Peyer's patch (tissue), 4 donors: ENCODE measurements at regions not wholly inside any gene's neighbourhood (a gene's known extent, or its start where the extent isn't known, plus 50 kb on each side); places are given as distances from the start of the nearest gene placed in this dataset.

Source experiments
- DNase-seq, 3 donors: peaks; one replicate each; pipeline ENCODE4 v3.0.0-alpha.2; 2017 to 2019
- H3K27ac ChIP-seq, 4 donors: fragments of 200-600 bp; sonication (generic); one replicate each; pipeline ENCODE4 v1.5.1; 2016 to 2019
- H3K27me3 ChIP-seq, 2 donors: fragments of 200-600 bp; sonication (generic); one replicate each; pipeline ENCODE4 v1.5.1; 2019
- H3K36me3 ChIP-seq, 3 donors: fragments of 200-600 bp; sonication (generic); one replicate each; pipeline ENCODE4 v1.5.1; 2016 to 2019
- H3K4me1 ChIP-seq, 4 donors: fragments of 200-600 bp; sonication (generic); one replicate each; pipeline ENCODE4 v1.5.1; 2016 to 2019
- H3K4me3 ChIP-seq, 4 donors: fragments of 200-600 bp; sonication (generic); 1 replicate in 3 of 4; 2 replicates in 1 of 4; pipeline ENCODE4 v1.5.1; 2016 to 2019; ENCODE audit warnings: mild to moderate bottlenecking in 1 of 4
- H3K9me3 ChIP-seq, 4 donors: fragments of 200-600 bp; sonication (generic); one replicate each; pipeline ENCODE4 v1.5.1; 2016 to 2019; ENCODE audit warnings: mild to moderate bottlenecking in 1 of 4
- POLR2A ChIP-seq, 2 donors: fragments of 450-650 bp; IDR thresholded peaks; one replicate each; pipeline ENCODE4 v1.5.1; 2017; ENCODE audit warnings: antibody characterized with exemption in 2 of 2, mild to moderate bottlenecking in 2 of 2, moderate library complexity in 2 of 2
- TF ChIP-seq, protein P1 (sequence below), 6 experiments: fragments of 450-650 bp in 4 of 6; fragments of 200-600 bp in 2 of 6; sonication (generic) in 1 of 6; IDR thresholded peaks; one replicate each; pipeline ENCODE4 v1.5.1; 2017 to 2019; ENCODE audit warnings: antibody characterized with exemption in 6 of 6, mild to moderate bottlenecking in 3 of 6, moderate library complexity in 1 of 6

DNA sequence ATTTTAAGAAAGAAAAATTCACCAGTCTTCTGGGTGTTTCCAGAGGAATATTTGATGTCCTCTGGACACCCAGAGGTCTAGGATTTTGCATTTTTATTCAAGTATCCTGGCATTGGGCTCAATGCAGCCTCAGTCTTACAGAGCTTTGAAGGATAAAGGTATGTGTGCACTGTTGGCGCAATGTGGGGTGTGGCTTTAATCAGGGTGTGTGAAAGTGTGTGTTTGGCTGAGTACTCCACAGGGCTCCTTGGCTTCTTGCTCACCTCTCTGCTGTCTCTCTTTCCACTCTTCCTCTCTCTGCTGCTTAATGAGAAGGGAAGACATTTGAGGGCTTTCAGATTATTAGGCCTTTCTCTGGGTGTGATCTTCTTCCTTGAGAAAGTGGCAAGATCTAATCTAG, 193.3 kb upstream of the CCND2 start:
- DNase-seq = no peak
- H3K36me3 ChIP-seq = no peaks in the 10 kb centered on the region
- H3K4me3 ChIP-seq = no peak overlapping the region
- H3K4me1 ChIP-seq = no peaks in the 10 kb centered on the region
- no peak overlapping the region for H3K27ac ChIP-seq
- no peaks in the 10 kb centered on the region for H3K9me3 ChIP-seq
- H3K27me3 ChIP-seq = no peaks in the 10 kb centered on the region
- no peak for TF ChIP-seq POLR2A (IDR thresholded peaks at IDR 0.05)
- TF ChIP-seq, protein P1, sequence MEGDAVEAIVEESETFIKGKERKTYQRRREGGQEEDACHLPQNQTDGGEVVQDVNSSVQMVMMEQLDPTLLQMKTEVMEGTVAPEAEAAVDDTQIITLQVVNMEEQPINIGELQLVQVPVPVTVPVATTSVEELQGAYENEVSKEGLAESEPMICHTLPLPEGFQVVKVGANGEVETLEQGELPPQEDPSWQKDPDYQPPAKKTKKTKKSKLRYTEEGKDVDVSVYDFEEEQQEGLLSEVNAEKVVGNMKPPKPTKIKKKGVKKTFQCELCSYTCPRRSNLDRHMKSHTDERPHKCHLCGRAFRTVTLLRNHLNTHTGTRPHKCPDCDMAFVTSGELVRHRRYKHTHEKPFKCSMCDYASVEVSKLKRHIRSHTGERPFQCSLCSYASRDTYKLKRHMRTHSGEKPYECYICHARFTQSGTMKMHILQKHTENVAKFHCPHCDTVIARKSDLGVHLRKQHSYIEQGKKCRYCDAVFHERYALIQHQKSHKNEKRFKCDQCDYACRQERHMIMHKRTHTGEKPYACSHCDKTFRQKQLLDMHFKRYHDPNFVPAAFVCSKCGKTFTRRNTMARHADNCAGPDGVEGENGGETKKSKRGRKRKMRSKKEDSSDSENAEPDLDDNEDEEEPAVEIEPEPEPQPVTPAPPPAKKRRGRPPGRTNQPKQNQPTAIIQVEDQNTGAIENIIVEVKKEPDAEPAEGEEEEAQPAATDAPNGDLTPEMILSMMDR (IDR thresholded peaks at IDR 0.05) = no peak

DNA sequence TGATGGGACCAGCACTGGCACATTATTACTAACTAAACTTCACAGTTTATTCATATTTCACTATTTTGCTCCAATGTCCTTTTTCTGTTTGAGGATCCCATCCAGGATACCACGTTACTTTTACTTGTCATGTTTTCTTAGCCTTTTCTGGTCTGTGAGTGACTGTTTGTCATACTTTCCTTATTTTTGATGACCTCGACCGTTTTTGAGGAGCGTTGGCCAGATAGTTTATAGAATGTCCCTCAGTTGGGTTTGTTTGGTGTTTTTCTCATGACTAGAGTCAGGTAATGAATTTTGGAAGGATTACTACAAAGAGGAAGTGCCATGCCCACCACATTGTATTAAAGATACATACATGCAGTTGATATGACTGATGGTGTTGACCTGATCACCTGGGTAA, 199.4 kb upstream of the CCND2 start:
- H3K27ac ChIP-seq = no peak overlapping the region
- H3K4me1 ChIP-seq = no peaks in the 10 kb centered on the region
- H3K27me3 ChIP-seq = no peaks in the 10 kb centered on the region
- no peaks in the 10 kb centered on the region for H3K9me3 ChIP-seq
- no peak overlapping the region for H3K4me3 ChIP-seq
- H3K36me3 ChIP-seq = no peaks in the 10 kb centered on the region
- DNase-seq = no peak
- TF ChIP-seq, protein P1 (IDR thresholded peaks at IDR 0.05) = no peak
- no peak for TF ChIP-seq POLR2A (IDR thresholded peaks at IDR 0.05)

DNA sequence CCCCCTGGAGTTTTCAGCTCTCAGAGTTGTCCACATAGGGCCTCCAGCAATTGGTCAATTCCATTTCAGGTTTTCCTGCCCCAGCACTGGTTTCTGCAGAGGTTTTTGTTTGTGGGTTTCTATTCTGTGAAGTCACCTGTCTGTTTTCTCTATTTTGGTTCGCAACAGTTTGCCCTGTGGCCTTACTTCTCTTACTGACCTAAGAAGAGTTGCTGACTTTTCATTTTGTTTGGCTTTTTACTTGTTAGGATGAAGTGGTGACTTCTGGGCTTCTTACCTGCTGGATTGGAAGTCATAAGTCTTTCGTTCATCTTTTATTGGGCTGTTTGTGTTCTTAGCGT, 196.4 kb upstream of the PARP11 start:
- H3K27ac ChIP-seq = no peak overlapping the region
- no peaks in the 10 kb centered on the region for H3K36me3 ChIP-seq
- no peak for TF ChIP-seq POLR2A (IDR thresholded peaks at IDR 0.05)
- no peaks in the 10 kb centered on the region for H3K4me1 ChIP-seq
- no peak overlapping the region for H3K4me3 ChIP-seq
- H3K27me3 ChIP-seq = no peaks in the 10 kb centered on the region
- no peak for DNase-seq
- no peaks in the 10 kb centered on the region for H3K9me3 ChIP-seq

DNA sequence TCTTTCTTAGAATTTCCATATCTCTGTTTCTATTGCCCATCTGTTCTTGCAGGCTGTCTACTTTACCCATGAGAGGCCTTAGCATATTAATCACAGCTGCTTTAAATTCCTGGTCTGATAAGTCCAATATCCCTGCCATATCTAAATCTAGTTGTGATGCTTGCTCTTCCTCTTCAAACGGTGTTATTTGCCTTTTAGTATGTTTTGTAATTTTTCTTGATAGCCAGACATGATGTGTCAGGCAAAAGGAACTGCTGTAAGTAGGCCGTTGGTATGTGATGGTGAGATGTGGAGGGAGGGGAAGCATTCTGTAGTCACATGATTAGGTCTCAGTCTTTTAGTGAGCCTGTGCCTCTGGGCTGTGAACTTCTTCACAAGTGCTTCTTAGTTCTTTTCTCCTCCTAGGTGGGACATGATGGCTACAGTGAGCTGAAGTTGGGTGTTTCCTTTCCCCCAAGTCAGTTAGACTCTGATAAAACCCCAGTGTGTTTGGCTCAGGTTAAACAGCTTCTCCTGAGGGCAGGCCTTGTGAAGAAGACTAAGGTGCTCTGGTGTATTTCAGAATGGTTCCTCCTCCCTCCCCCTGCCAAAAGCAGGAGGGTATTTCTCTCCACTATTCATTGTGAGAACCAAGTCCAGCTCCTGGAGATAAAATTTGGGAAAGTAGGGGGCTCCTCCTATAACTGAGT, 195.9 kb upstream of the PARP11 start:
- Histone ChIP-seq H3K9me3 (no peaks in the 10 kb centered on the region), H3K36me3 (no peaks in the 10 kb centered on the region), H3K27ac (no peak overlapping the region), H3K4me1 (no peaks in the 10 kb centered on the region), H3K4me3 (no peak overlapping the region), H3K27me3 (no peaks in the 10 kb centered on the region)
- DNase-seq = no peak
- no peak for TF ChIP-seq POLR2A (IDR thresholded peaks at IDR 0.05)
- TF ChIP-seq, protein P1 (IDR thresholded peaks at IDR 0.05) = no peak

DNA sequence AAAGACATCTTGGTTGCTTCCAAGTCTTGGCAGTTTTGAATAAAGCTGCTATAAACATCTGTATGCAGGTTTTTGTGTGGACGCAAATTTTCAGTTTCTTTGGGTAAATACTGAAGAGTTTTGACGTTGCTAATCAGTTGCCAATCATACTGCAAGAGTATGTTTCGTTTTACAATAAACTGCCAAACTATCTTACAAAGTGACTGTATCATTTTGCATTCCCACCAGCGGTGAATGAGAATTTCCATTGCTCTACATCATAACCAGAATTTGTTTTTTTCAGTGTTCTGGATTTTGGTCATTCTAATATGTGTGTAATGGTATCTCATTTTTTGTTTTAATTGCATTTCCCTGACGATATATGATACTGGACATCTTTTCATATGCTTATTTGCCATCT, 190.8 kb upstream of the PARP11 start:
- no peak overlapping the region for H3K27ac ChIP-seq

DNA sequence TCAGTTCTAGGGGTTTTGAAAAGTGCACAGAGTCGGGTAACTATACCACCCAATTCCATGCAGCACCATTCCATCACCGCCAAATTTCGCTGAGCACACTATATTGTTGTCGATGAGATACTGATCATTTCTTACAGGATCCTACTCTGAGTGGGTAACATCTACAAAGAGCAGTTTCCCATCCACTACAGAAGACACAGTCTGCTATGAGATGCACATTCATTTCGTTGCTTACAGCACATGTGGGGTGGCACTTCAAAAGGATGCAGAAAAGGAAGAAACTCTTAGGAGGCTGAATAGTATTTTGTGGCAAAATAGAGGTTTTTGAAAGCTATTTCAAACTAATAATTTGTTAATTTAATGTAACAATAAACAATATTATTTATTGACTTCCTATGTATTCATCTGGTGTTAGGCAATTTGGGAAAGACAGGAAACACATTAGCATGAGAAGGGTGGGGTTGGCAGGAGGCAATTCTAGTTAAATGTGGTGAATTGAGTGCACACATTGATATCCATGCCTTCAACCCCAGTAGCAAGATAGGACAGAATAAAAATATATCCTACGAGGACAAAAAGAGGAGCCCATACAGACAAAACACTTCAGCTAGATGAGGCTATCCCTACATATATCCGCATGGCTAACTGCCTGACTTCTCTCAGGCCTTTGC, 186.8 kb upstream of the PARP11 start:
- H3K27me3 ChIP-seq = no peaks in the 10 kb centered on the region
- no peak overlapping the region for H3K4me3 ChIP-seq
- DNase-seq = no peak
- H3K9me3 ChIP-seq = no peaks in the 10 kb centered on the region
- TF ChIP-seq, protein P1 (IDR thresholded peaks at IDR 0.05) = no peak
- no peak for TF ChIP-seq POLR2A (IDR thresholded peaks at IDR 0.05)
- no peak overlapping the region for H3K27ac ChIP-seq
- H3K4me1 ChIP-seq = no peaks in the 10 kb centered on the region
- no peaks in the 10 kb centered on the region for H3K36me3 ChIP-seq

More for the DNA sequence above, 190.8 kb upstream of the PARP11 start:
- Histone ChIP-seq H3K4me1 (no peaks in the 10 kb centered on the region), H3K4me3 (no peak overlapping the region), H3K9me3 (no peaks in the 10 kb centered on the region), H3K36me3 (no peaks in the 10 kb centered on the region), H3K27me3 (no peaks in the 10 kb centered on the region)
- no peak for TF ChIP-seq POLR2A (IDR thresholded peaks at IDR 0.05)
- TF ChIP-seq, protein P1 (IDR thresholded peaks at IDR 0.05) = no peak
- no peak for DNase-seq
